Karpas-422 (cell line): ENCODE measurements at regions not wholly inside any gene's neighbourhood (a gene's known extent, or its start where the extent isn't known, plus 50 kb on each side); places are given as distances from the start of the nearest gene placed in this dataset.

Source experiments
- DNase-seq: peaks from one replicate; pipeline ENCODE4 v3.0.0-alpha.2; 2015
- H2AFZ ChIP-seq: fragments of 200-600 bp; sonication (generic); 2 replicates; pipeline ENCODE4 v1.6.1; 2014; ENCODE audit warnings: antibody characterized with exemption, low read length, mixed read lengths
- H3K27ac ChIP-seq: fragments of 200-600 bp; sonication (generic); 2 replicates; pipeline ENCODE4 v1.5.1; 2014; ENCODE audit warnings: mild to moderate bottlenecking, low read length, moderate library complexity
- H3K27me3 ChIP-seq: fragments of 200-600 bp; sonication (generic); 2 replicates; pipeline ENCODE4 v1.6.1; 2014; ENCODE audit warnings: low read length, mixed read lengths
- H3K36me3 ChIP-seq: fragments of 200-600 bp; sonication (generic); 2 replicates; pipeline ENCODE4 v1.6.1; 2014; ENCODE audit warnings: low read length, mixed read lengths; ENCODE audit not compliant: insufficient read depth
- H3K4me1 ChIP-seq: fragments of 200-600 bp; sonication (generic); 2 replicates; pipeline ENCODE4 v1.6.1; 2014; ENCODE audit warnings: mild to moderate bottlenecking, low read length, mixed read lengths
- H3K4me2 ChIP-seq: fragments of 200-600 bp; sonication (generic); 2 replicates; pipeline ENCODE4 v1.6.1; 2014; ENCODE audit warnings: low read length, low read depth, mild to moderate bottlenecking; ENCODE audit not compliant: poor library complexity, severe bottlenecking
- H3K4me3 ChIP-seq: fragments of 200-600 bp; sonication (generic); 2 replicates; pipeline ENCODE4 v1.5.1; 2014; ENCODE audit warnings: mild to moderate bottlenecking, antibody characterized with exemption, low read length, mixed read lengths
- H3K79me2 ChIP-seq: fragments of 200-600 bp; sonication (generic); 2 replicates; pipeline ENCODE4 v1.6.1; 2014; ENCODE audit warnings: mild to moderate bottlenecking, low read length, mixed read lengths
- H3K9ac ChIP-seq: fragments of 200-600 bp; sonication (generic); 2 replicates; pipeline ENCODE4 v1.6.0; 2014; ENCODE audit warnings: low read length
- H3K9me2 ChIP-seq: fragments of 200-600 bp; sonication (generic), shearing (Covaris generic); replicated peaks from 2 replicates; pipeline ENCODE4 v1.6.0; 2014; ENCODE audit warnings: mild to moderate bottlenecking, low read length, moderate library complexity; ENCODE audit not compliant: insufficient read depth
- H3K9me3 ChIP-seq: fragments of 300-700, 200-600 bp; sonication (generic); 2 replicates; pipeline ENCODE4 v1.6.1; 2014; ENCODE audit warnings: low read length, mixed read lengths
- H4K20me1 ChIP-seq: fragments of 200-600 bp; sonication (generic); 2 replicates; pipeline ENCODE4 v1.6.1; 2014; ENCODE audit warnings: mild to moderate bottlenecking, antibody characterized with exemption, low read length, low read depth; ENCODE audit not compliant: insufficient read depth

GRCh38 chr4:34281826-34282225 is 1962.5 kb downstream of the ARAP2 start:
- H3K27ac ChIP-seq: no peak overlapping the region
- no peaks in the 10 kb centered on the region for H4K20me1 ChIP-seq
- H3K4me1 ChIP-seq: no peaks in the 10 kb centered on the region
- no peak overlapping the region for H3K9ac ChIP-seq
- no peak overlapping the region for H2AFZ ChIP-seq
- H3K4me3 ChIP-seq: no peak overlapping the region
- DNase-seq: no peak
- H3K9me3 ChIP-seq: peaks cover 24% of the 10 kb centered on the region
- H3K27me3 ChIP-seq: no peaks in the 10 kb centered on the region
- no peaks in the 10 kb centered on the region for H3K36me3 ChIP-seq
- H3K4me2 ChIP-seq: no peak overlapping the region
- no peaks in the 10 kb centered on the region for H3K9me2 ChIP-seq
- no peaks in the 10 kb centered on the region for H3K79me2 ChIP-seq

GRCh38 chr4:34289489-34289888 is 1954.8 kb downstream of the ARAP2 start:
- Histone ChIP-seq H3K36me3 (no peaks in the 10 kb centered on the region), H2AFZ (no peak overlapping the region), H3K9me3 (peaks cover 21% of the 10 kb centered on the region), H3K4me2 (no peak overlapping the region), H3K4me3 (no peak overlapping the region), H3K9me2 (no peaks in the 10 kb centered on the region), H3K79me2 (no peaks in the 10 kb centered on the region), H3K4me1 (no peaks in the 10 kb centered on the region), H3K27ac (no peak overlapping the region), H3K9ac (no peak overlapping the region), H4K20me1 (no peaks in the 10 kb centered on the region), H3K27me3 (no peaks in the 10 kb centered on the region)
- no peak for DNase-seq

DNA sequence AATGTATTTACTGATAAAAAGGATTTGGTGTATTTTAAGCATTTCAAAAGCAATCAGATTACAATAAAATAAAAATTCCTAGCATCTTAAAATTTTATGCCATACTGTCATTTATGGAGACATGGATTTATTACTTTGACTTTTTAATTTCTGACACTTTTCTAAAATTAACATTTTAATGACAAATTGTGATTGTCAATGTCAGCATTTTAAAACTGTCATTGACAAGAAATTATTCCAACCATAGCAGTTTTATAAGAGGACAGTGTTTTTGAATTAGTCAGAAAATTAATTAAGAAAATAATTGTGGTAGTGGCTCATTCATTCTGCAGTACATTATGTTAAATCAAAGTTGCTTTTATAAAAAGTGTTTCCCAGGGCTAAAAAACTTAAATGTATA is 1954.4 kb downstream of the ARAP2 start:
- H3K9me3 ChIP-seq: peaks cover 22% of the 10 kb centered on the region
- no peaks in the 10 kb centered on the region for H4K20me1 ChIP-seq
- H3K4me3 ChIP-seq: no peak overlapping the region
- H2AFZ ChIP-seq: no peak overlapping the region
- H3K4me1 ChIP-seq: no peaks in the 10 kb centered on the region
- no peaks in the 10 kb centered on the region for H3K79me2 ChIP-seq
- H3K9me2 ChIP-seq: no peaks in the 10 kb centered on the region
- no peak overlapping the region for H3K9ac ChIP-seq
- no peak for DNase-seq
- H3K27me3 ChIP-seq: no peaks in the 10 kb centered on the region
- no peaks in the 10 kb centered on the region for H3K36me3 ChIP-seq
- H3K4me2 ChIP-seq: no peak overlapping the region
- H3K27ac ChIP-seq: no peak overlapping the region

GRCh38 chr4:34293459-34293858 is 1950.9 kb downstream of the ARAP2 start:
- no peak overlapping the region for H3K9ac ChIP-seq
- no peaks in the 10 kb centered on the region for H3K79me2 ChIP-seq
- H3K27ac ChIP-seq: no peak overlapping the region
- H3K36me3 ChIP-seq: no peaks in the 10 kb centered on the region
- no peaks in the 10 kb centered on the region for H3K9me2 ChIP-seq
- no peak for DNase-seq
- H3K27me3 ChIP-seq: no peaks in the 10 kb centered on the region
- no peaks in the 10 kb centered on the region for H4K20me1 ChIP-seq
- no peak overlapping the region for H3K4me3 ChIP-seq
- peaks cover 26% of the 10 kb centered on the region for H3K9me3 ChIP-seq
- H2AFZ ChIP-seq: no peak overlapping the region
- H3K4me1 ChIP-seq: no peaks in the 10 kb centered on the region
- H3K4me2 ChIP-seq: no peak overlapping the region

GRCh38 chr4:34309383-34309906 is 1934.9 kb downstream of the ARAP2 start:
- Histone ChIP-seq H2AFZ (no peak overlapping the region), H3K27me3 (no peaks in the 10 kb centered on the region), H3K9me2 (no peaks in the 10 kb centered on the region), H3K36me3 (no peaks in the 10 kb centered on the region), H3K79me2 (no peaks in the 10 kb centered on the region), H3K4me2 (no peak overlapping the region), H3K27ac (no peak overlapping the region), H3K9me3 (peaks cover 22% of the 10 kb centered on the region), H4K20me1 (no peaks in the 10 kb centered on the region), H3K4me1 (no peaks in the 10 kb centered on the region), H3K9ac (no peak overlapping the region), H3K4me3 (no peak overlapping the region)
- no peak for DNase-seq

GRCh38 chr4:34318773-34319172 is 1925.5 kb downstream of the ARAP2 start:
- Histone ChIP-seq H3K4me1 (no peaks in the 10 kb centered on the region), H3K9me3 (peaks cover 29% of the 10 kb centered on the region), H3K4me2 (no peak overlapping the region), H4K20me1 (no peaks in the 10 kb centered on the region), H3K27me3 (no peaks in the 10 kb centered on the region), H3K9me2 (no peaks in the 10 kb centered on the region), H2AFZ (no peak overlapping the region), H3K9ac (no peak overlapping the region), H3K79me2 (no peaks in the 10 kb centered on the region), H3K27ac (no peak overlapping the region), H3K4me3 (no peak overlapping the region), H3K36me3 (no peaks in the 10 kb centered on the region)
- no peak for DNase-seq

DNA sequence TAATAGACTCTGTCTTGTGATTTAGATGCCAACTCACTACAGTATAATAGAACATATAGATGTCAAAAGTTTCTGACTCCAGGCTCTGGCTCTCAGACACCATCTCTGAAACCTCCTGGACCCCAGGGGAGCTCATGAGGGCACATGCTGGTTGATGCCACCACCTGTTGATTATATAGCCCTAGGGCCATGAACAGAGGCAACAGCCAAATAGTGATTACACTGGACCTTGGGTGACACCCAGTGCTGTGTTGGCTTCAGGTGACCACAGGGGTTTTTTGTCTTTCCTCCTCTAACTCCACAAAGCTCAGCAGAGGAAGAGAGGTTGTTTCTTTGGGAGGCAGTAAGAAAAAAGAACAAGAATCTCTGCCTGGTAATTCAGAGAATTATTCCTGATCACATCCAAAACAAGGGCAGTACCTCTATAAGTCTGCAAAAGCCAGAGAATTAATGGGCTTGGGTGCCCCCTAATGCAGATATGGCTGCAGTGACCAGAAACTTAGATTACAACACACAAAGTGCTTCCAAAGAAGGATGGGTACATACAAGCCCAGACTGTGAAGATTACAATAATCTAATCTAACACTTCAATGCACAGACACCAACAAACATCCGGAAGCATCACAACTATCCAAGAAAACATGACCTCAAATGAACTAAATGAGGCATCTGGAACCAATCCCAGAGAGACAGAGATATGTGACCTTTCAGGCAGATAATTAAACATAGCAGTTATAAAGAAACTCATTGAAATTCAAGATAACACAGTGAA is 1920.6 kb downstream of the ARAP2 start:
- H3K4me3 ChIP-seq: no peak overlapping the region
- no peak for DNase-seq
- no peak overlapping the region for H3K27ac ChIP-seq
- no peak overlapping the region for H3K4me2 ChIP-seq
- no peaks in the 10 kb centered on the region for H3K9me2 ChIP-seq
- H3K36me3 ChIP-seq: no peaks in the 10 kb centered on the region
- no peak overlapping the region for H2AFZ ChIP-seq
- no peaks in the 10 kb centered on the region for H3K27me3 ChIP-seq
- H4K20me1 ChIP-seq: no peaks in the 10 kb centered on the region
- H3K9me3 ChIP-seq: peaks cover 36% of the 10 kb centered on the region
- no peaks in the 10 kb centered on the region for H3K4me1 ChIP-seq
- no peaks in the 10 kb centered on the region for H3K79me2 ChIP-seq
- H3K9ac ChIP-seq: no peak overlapping the region

- Histone ChIP-seq H3K27me3 (no peaks in the 10 kb centered on the region), H3K36me3 (no peaks in the 10 kb centered on the region), H3K27ac (no peak overlapping the region), H3K79me2 (no peaks in the 10 kb centered on the region), H4K20me1 (no peaks in the 10 kb centered on the region), H3K9ac (no peak overlapping the region), H3K4me3 (no peak overlapping the region), H2AFZ (no peak overlapping the region), H3K9me2 (no peaks in the 10 kb centered on the region), H3K9me3 (peaks cover 34% of the 10 kb centered on the region), H3K4me1 (no peaks in the 10 kb centered on the region), H3K4me2 (no peak overlapping the region)
- DNase-seq: no peak
Observed at GRCh38 chr4:34328939-34329338, 1915.4 kb downstream of the ARAP2 start.
